Stimulated activated effector memory CD8-positive, alpha-beta T cell treated with anti-CD3 and anti-CD28 coated beads, Interleukin-12 subunit alpha, Interleukin-12 subunit beta, amount 100 ng/mL, for 72 hours (primary cell): ENCODE measurements at regions not wholly inside any gene's neighbourhood (a gene's known extent, or its start where the extent isn't known, plus 50 kb on each side); places are given as distances from the start of the nearest gene placed in this dataset.
"Not testable (repeated sequence)": the region's sequence is repeated elsewhere in the genome, so short reads cannot be mapped to it uniquely, and the experiment has no call there.

ENCODE experiments used
- ATAC-seq: fragments of 150-1000 bp; cut with Tn5 transposase; 2 replicates; pipeline ENCODE4 v1.10.0; 2021
- DNase-seq, 2 donors: peaks; one replicate each; pipeline ENCODE4 v3.0.0; 2021 to 2022; ENCODE audit warnings: low spot score in 2 of 2
- H3K27ac Mint-ChIP-seq: one replicate; pipeline ENCODE4 v1.8.0; 2022; ENCODE audit warnings: mild to moderate bottlenecking, mixed read lengths
- H3K36me3 Mint-ChIP-seq: one replicate; pipeline ENCODE4 v1.8.0; 2022; ENCODE audit warnings: mild to moderate bottlenecking, mixed read lengths
- H3K4me1 Mint-ChIP-seq: one replicate; pipeline ENCODE4 v1.8.0; 2022; ENCODE audit warnings: mixed read lengths
- H3K4me3 Mint-ChIP-seq: one replicate; pipeline ENCODE4 v1.8.0; 2022; ENCODE audit warnings: mild to moderate bottlenecking, mixed read lengths
- H3K9me3 Mint-ChIP-seq: one replicate; pipeline ENCODE4 v1.8.0; 2022; ENCODE audit warnings: mixed read lengths

DNA sequence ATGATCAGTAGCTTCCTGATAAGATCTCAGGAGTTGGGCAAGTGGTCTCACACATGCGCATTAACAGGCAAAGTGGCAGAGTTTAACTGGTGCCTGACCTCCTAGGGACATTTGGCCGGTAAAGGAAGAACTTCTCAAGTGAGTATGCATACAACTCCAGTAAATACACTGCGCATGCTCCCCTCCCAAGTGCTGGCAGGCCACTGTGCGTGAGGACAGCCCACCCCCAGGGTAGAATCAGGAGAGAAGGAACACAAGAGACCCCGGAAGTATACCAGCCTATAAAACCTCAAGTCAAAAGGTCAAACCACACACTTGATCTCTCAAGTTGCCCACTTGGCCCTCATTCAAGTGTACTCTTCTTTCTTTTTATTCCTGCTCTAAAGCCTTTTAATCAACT lies 225.5 kb upstream of the ANKRD50 start:
- no peak overlapping the region for H3K27ac Mint-ChIP-seq

DNA sequence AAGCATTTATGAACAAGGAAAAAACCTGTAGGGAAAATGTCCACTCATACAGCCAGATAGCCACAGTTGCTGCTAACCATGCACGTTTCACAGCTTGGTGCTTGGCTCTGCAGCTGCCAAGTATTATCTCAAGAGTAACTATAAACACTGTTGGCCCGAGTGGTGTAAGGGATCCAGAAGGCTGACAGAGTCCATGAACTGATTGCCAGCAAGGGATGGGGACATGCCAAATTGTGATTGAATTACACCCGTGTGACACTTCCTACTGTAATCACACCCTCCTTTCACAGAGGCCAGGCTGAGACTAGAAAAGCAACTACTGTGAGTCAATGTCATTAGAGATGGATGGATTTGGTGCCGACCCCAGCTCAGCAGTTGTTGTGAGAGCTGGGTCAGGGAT lies 223.9 kb upstream of the ANKRD50 start:
- H3K4me3 Mint-ChIP-seq = no peak overlapping the region
- no peak for ATAC-seq

More for the DNA sequence above, 225.5 kb upstream of the ANKRD50 start:
- no peak for DNase-seq
- no peak for ATAC-seq
- no peaks in the 10 kb centered on the region for H3K36me3 Mint-ChIP-seq
- H3K4me1 Mint-ChIP-seq = no peaks in the 10 kb centered on the region
- H3K4me3 Mint-ChIP-seq = no peak overlapping the region
- H3K9me3 Mint-ChIP-seq = peaks cover 9% of the 10 kb centered on the region

DNA sequence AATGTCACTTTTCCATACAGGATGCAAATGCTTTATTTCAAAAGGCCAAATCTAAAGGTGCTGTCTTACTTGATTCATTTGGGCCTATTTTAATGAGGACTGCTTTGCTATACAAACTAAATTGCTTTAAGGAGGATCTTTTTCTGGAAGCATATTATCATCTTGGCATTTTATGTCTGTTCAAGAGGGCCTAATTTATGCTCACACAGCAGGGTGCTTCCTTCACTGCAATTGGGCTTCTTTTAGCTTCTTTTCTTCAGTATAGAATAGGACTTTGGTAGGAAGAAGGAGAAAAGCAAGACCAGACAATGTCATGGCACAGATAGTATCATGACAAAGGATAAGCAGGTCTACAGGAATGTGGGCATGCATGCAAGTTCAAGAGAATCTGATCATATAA lies 222.4 kb upstream of the ANKRD50 start:
- H3K4me1 Mint-ChIP-seq = no peaks in the 10 kb centered on the region
- no peak overlapping the region for H3K27ac Mint-ChIP-seq
- ATAC-seq = no peak
- no peak for DNase-seq
- H3K4me3 Mint-ChIP-seq = no peak overlapping the region
- no peaks in the 10 kb centered on the region for H3K36me3 Mint-ChIP-seq
- H3K9me3 Mint-ChIP-seq = peaks cover 4% of the 10 kb centered on the region

More for the DNA sequence above, 223.9 kb upstream of the ANKRD50 start:
- H3K4me1 Mint-ChIP-seq = no peaks in the 10 kb centered on the region
- H3K36me3 Mint-ChIP-seq = no peaks in the 10 kb centered on the region
- H3K9me3 Mint-ChIP-seq = peaks cover 9% of the 10 kb centered on the region
- no peak overlapping the region for H3K27ac Mint-ChIP-seq
- no peak for DNase-seq

DNA sequence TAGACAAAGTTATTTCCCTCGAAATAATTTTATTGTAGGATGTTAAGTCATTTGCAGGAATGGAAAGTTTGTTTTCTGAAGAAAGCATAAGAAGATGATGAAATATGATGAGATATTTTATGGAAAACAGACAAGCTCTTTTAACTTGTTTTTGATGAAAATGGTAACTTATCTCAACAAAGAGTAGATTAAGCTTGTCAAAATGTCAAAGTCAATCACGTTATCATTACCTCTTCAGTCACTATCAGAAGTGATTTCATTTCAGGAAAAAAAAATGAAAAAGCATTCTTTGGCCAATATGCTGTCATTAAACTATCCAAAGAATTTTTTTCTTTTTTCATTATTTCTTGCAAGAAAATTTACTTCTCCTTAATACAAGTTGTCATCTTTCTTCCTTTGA lies 221.0 kb upstream of the ANKRD50 start:
- no peak overlapping the region for H3K4me3 Mint-ChIP-seq
- no peaks in the 10 kb centered on the region for H3K4me1 Mint-ChIP-seq
- ATAC-seq = no peak

DNA sequence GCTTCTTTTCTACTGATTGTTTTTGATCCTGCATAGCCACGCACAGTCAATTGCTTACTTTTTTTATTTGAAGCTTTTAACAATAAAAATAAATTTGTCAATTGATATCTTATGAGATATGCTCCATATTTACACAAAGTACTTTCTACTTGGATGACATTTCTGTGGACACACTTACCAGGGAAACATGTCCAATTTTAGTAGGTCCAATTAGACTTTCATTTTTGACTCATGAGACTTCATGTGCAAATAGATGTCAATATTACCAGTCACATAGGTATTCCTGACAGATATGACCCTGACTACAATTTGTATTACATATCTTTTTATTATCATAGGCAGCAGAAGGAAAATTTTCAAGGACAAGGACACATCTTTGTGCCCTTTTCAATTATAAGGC lies 219.9 kb upstream of the ANKRD50 start:
- Mint-ChIP-seq H3K27ac (no peak overlapping the region), H3K4me1 (no peaks in the 10 kb centered on the region), H3K9me3 (peaks cover 3% of the 10 kb centered on the region), H3K36me3 (no peaks in the 10 kb centered on the region), H3K4me3 (no peak overlapping the region)
- DNase-seq = no peak
- no peak for ATAC-seq

More for the DNA sequence above, 221.0 kb upstream of the ANKRD50 start:
- Mint-ChIP-seq H3K9me3 (peaks cover 4% of the 10 kb centered on the region), H3K36me3 (no peaks in the 10 kb centered on the region), H3K27ac (no peak overlapping the region)
- no peak for DNase-seq

DNA sequence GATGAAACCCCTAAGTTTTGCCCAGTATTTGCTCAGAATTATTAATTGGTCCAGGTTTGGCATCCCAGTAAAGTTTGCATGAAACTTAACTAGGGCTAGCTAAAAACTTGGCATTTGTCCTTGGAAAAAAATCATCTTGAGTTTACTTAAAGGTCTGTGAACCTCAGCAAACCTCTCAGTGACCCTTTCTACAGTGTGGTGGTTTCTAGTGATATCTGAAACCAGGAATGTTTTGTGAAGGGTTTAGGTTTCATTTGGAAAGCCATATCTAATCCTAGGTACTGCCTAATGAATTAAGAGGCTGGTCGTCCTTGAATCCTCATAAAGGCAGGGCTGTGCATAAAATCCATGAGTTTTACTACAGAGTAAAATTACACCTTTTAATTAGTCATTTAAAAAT lies 218.5 kb upstream of the ANKRD50 start:
- Mint-ChIP-seq H3K9me3 (peaks cover 2% of the 10 kb centered on the region), H3K4me1 (no peaks in the 10 kb centered on the region), H3K36me3 (no peaks in the 10 kb centered on the region), H3K4me3 (no peak overlapping the region), H3K27ac (no peak overlapping the region)
- DNase-seq (no peak), ATAC-seq (no peak)

DNA sequence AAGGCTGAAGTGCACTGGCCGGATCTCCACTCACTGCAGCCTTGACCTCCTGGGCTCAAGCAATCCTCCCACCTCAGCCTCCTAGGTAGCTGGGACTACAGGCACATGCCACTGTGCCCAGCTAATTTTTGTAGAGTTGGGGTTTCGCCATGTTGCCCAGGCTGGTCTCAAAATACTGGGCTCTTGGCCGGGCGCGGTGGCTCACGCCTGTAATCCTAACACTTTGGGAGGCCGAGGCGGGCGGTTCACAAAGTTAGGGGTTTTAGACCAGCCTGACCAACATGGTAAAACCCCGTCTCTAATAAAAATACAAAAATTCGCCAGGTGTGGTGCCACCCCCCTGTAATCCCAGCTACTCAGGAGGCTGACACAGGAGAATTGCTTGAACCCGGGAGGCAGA lies 210.2 kb upstream of the ANKRD50 start:
- H3K9me3 Mint-ChIP-seq, H3K4me3 Mint-ChIP-seq, H3K36me3 Mint-ChIP-seq, ATAC-seq, H3K4me1 Mint-ChIP-seq, H3K27ac Mint-ChIP-seq, DNase-seq: not testable (repeated sequence)

DNA sequence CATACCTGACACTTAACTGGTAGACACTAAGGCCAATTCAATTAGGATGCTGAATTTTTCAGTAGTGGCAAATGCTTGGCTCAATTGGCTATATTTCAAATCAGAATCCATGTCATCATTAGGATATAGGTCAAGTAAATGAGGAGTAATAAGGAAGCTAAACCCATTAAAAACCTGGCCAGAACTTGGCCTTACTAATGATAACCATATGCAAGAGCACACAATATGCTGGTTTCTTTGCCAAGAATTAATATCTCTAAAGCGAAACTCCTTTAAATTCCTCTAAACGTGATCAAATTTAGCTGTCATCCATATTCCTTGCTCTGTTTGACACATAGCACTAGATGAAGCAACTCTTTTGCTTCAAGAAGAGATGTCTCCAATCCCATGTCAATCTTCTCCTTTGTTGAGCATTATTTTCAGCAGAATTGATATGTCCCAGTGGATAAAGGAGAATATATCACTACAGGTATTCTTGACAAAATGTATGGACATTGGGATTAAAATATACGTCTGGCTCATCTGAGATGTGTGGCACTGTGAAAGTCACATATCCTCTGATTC lies 206.1 kb upstream of the ANKRD50 start:
- Mint-ChIP-seq H3K4me3 (no peak overlapping the region), H3K4me1 (no peaks in the 10 kb centered on the region), H3K36me3 (no peaks in the 10 kb centered on the region), H3K27ac (no peak overlapping the region), H3K9me3 (peaks cover 7% of the 10 kb centered on the region)
- ATAC-seq (no peak), DNase-seq (no peak)

DNA sequence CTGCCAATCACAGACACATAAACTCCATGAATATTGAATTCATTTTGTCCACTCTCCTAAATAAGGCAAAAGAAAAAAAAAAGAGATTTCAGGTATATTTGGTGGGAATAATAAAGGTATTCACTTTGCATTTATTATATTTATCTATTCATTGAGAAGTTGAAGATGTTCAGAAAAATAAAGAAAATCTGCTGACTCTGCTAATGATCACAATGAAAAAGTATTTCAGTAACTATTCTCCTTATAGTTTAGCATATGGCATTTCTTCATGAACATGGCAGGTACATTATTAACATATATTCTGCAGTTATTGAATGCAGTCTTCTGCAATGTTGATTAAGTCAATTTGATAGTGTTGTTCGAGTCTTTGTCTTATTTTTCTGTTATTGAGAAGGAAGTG lies 202.5 kb upstream of the ANKRD50 start:
- ATAC-seq = no peak
- peaks cover 20% of the 10 kb centered on the region for H3K9me3 Mint-ChIP-seq
- H3K4me3 Mint-ChIP-seq = no peak overlapping the region
- H3K27ac Mint-ChIP-seq = no peak overlapping the region
- no peaks in the 10 kb centered on the region for H3K36me3 Mint-ChIP-seq
- no peaks in the 10 kb centered on the region for H3K4me1 Mint-ChIP-seq
- no peak for DNase-seq

DNA sequence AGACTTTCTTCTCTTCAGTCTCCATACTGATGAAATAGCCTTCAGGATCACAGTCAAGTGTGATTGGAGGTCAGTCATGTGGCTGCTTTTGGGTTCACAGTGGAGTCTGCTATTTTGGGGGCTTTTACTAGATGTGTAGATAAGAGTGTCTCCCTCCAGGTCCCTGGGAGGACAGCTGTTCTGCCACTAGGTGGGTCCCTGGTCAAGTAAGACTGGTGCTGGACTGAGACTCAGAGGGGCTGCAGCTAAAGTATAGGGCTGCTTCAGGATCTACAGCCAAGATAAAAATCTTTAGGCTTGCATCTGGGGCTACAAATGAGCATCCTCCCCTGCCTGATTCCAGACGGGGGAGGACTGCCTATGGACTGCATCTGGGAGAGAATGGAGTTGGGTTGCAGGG lies 200.7 kb upstream of the ANKRD50 start:
- no peak overlapping the region for H3K4me3 Mint-ChIP-seq

DNA sequence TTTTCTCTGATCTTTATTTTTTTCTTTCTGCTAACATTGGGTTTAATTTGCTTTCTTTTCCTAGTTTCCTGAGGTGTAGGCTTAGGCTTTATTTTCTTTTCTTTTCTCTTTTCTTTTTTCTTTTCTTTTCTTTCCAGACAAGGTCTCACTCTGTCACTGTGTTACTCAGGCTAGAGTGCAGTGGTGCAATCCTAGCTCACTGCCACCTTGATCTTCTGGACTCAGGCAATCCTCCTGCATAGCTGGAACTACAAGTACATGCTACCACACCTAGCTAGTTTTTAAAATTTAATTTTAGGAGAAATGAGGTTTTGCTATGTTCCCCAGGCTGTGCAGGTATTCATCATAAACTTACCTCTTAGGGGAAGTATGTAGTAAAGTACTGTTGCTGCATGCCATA lies 197.8 kb upstream of the ANKRD50 start:
- ATAC-seq (no peak), DNase-seq (no peak)
- H3K4me3 Mint-ChIP-seq = no peak overlapping the region
- no peak overlapping the region for H3K27ac Mint-ChIP-seq
- peaks cover 21% of the 10 kb centered on the region for H3K9me3 Mint-ChIP-seq
- H3K36me3 Mint-ChIP-seq = no peaks in the 10 kb centered on the region
- H3K4me1 Mint-ChIP-seq = no peaks in the 10 kb centered on the region

More for the DNA sequence above, 200.7 kb upstream of the ANKRD50 start:
- ATAC-seq = no peak
- Mint-ChIP-seq H3K9me3 (peaks cover 20% of the 10 kb centered on the region), H3K27ac (no peak overlapping the region), H3K36me3 (no peaks in the 10 kb centered on the region), H3K4me1 (no peaks in the 10 kb centered on the region)
- no peak for DNase-seq

DNA sequence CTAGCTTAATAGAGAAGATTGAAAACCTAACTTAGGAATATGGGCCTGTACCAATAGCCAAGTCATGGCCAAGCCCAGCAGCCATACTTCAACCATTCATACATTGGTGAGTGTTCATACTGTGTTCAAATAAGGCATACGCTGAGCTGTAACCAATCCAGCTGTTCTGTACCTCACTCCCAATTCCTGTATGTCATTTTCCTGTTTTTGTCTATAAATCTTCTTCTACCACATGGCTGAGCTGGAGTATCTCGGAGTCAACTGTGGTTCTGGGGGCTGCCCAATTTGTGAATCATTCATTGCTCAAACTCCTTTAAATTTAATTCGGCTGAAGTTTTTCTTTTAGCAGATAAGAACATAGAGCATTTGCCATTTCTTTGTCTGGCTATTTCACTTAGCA lies 195.3 kb upstream of the ANKRD50 start:
- ATAC-seq = no peak
- no peak overlapping the region for H3K27ac Mint-ChIP-seq
- H3K4me1 Mint-ChIP-seq = no peaks in the 10 kb centered on the region
- no peaks in the 10 kb centered on the region for H3K36me3 Mint-ChIP-seq
- DNase-seq = no peak
- no peak overlapping the region for H3K4me3 Mint-ChIP-seq
- H3K9me3 Mint-ChIP-seq = peaks cover 15% of the 10 kb centered on the region

DNA sequence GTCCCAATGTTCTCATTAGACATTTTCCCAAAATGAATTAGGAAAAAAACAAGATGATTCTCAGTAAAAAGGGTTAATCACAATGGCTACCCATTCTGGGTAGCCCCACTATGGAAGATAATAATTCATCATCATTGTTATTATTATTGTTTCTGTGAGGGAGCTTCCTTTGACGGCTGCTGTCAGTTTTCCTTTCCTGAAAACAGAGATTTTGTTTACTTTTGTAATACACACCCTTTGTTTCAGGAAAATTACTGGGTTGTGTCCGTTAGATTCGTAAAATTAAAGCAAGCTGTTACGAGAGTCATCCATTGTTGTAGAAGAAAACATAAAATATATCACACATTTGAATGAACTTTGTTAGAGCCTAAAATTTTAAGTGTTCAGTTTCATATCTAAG lies 192.9 kb upstream of the ANKRD50 start:
- H3K36me3 Mint-ChIP-seq = no peaks in the 10 kb centered on the region
- DNase-seq (no peak), ATAC-seq (no peak)
- no peaks in the 10 kb centered on the region for H3K4me1 Mint-ChIP-seq
- peaks cover 3% of the 10 kb centered on the region for H3K9me3 Mint-ChIP-seq
- no peak overlapping the region for H3K4me3 Mint-ChIP-seq
- H3K27ac Mint-ChIP-seq = no peak overlapping the region

DNA sequence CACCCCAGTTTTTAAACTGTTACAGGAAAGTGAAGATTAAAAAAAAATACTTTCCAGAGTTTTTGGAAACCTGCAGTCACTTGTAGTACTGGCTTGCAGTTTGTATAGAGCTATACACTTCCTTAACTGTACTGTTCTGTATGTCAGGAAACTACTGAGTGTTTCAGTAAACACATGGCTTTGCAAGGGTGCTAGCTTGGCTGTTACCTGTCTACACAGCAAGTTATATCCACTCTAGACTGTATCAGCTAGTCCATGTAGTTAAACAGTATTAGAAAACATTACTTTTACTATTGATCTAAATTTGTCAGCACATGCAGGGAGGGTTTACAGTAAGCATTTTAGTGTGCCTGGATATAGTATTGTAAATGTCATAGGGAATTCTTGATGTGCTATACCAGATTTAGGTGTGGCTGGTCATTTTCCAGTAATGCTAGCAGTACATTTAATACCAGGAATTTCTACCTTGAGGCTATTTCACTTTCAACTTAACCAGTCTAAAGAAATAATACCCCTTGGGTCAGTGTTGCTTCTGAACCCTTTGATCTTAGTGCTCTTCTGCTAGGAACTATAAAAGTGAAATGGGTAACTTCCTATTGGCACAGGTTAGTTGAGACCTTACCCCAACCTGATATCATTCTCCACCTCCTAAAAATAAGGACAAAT lies 192.3 kb upstream of the ANKRD50 start:
- no peak for ATAC-seq
- Mint-ChIP-seq H3K4me3 (no peak overlapping the region), H3K27ac (no peak overlapping the region), H3K36me3 (no peaks in the 10 kb centered on the region), H3K4me1 (no peaks in the 10 kb centered on the region), H3K9me3 (peaks cover 3% of the 10 kb centered on the region)
- DNase-seq = no peak

DNA sequence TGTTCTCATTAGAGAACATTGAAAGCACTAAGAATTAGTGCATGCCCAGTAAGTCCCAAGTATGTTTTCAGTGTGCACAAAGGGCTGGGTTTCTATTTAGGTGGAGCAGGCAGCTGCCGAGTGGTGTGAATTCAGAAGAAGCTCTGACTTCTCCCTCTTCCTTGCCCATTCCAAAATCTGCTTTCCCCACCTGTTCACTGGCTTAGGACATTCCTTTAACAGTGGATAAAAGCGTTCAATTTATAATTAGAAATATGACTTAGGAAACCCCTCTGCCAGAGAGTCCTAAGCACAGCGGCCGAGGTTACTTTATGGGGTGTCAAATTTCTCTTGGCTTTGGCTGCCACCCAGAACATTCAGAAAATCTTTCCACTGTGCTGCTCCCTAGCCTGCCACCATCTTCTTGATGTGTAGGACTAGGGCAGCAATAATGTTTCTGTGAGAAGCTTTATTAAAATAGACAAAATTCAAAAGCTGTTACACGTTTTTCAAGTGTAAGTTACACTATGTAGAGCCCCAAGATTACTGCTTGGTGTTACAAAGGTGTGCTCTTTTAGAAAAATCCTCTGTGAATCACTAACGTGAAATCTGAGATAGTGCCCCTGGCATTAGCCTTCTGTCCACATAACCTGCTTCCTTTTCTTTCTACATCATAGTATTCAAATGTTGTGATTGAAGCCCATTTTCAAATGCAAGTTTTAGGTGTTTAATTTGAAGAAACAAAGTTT lies 191.6 kb upstream of the ANKRD50 start:
- H3K4me1 Mint-ChIP-seq = no peaks in the 10 kb centered on the region
- no peak for DNase-seq
- H3K36me3 Mint-ChIP-seq = no peaks in the 10 kb centered on the region
- no peak for ATAC-seq
- H3K4me3 Mint-ChIP-seq = no peak overlapping the region
- peaks cover 3% of the 10 kb centered on the region for H3K9me3 Mint-ChIP-seq
- no peak overlapping the region for H3K27ac Mint-ChIP-seq

DNA sequence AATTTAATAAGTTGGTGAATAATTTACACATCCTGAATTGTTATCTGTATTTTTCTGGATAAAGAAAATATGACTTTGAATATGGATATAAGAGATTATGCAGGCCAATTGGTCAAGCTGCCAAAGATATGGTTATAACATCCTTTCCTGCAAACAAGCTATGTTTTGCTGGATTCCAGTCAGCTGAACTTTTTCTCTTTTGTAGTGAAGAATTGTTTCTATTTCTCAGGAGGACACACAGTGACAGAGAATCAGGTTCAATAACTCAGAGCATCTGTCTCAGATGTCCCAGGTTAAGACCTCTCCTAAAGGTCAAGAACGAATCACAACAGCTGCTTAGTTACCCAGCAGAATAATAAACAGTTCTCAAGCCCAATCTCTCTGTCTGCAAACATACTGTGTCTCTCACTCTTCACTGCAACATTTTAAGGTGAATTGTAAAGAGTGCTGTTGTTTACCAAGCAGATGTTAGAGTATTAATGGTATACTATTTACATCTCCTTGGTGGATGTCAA lies 189.5 kb upstream of the ANKRD50 start:
- no peak overlapping the region for H3K27ac Mint-ChIP-seq
- ATAC-seq (no peak), DNase-seq (no peak)
- H3K4me1 Mint-ChIP-seq = no peaks in the 10 kb centered on the region
- H3K9me3 Mint-ChIP-seq = peaks cover 3% of the 10 kb centered on the region
- no peak overlapping the region for H3K4me3 Mint-ChIP-seq
- no peaks in the 10 kb centered on the region for H3K36me3 Mint-ChIP-seq
